HepG2 (cell line): ENCODE measurements at regions not wholly inside any gene's neighbourhood (a gene's known extent, or its start where the extent isn't known, plus 50 kb on each side); places are given as distances from the start of the nearest gene placed in this dataset.

Source experiments
- KMT2B ChIP-seq: IDR thresholded peaks from 2 replicates; pipeline ENCODE4 v1.6.1; 2016; ENCODE audit warnings: missing genetic modification reagents, missing compliant biosample characterization
- ZBTB8A ChIP-seq: sonication (generic); formaldehyde crosslinking; IDR thresholded peaks from 2 replicates; pipeline ENCODE4 v1.4.0; 2020; ENCODE audit warnings: mild to moderate bottlenecking, low read depth, missing genetic modification reagents, borderline replicate concordance
- TF ChIP-seq, protein P1 (sequence below), 2 experiments: fragments of 450-650 bp in 1 of 2; sonication (generic) in 1 of 2; formaldehyde crosslinking in 1 of 2; IDR thresholded peaks; 2 replicates each; pipeline versions ENCODE4 v1.6.1 to v1.8.0; 2016 to 2022; ENCODE audit warnings: antibody characterized with exemption in 1 of 2, mild to moderate bottlenecking in 1 of 2, missing genetic modification reagents in 1 of 2

DNA sequence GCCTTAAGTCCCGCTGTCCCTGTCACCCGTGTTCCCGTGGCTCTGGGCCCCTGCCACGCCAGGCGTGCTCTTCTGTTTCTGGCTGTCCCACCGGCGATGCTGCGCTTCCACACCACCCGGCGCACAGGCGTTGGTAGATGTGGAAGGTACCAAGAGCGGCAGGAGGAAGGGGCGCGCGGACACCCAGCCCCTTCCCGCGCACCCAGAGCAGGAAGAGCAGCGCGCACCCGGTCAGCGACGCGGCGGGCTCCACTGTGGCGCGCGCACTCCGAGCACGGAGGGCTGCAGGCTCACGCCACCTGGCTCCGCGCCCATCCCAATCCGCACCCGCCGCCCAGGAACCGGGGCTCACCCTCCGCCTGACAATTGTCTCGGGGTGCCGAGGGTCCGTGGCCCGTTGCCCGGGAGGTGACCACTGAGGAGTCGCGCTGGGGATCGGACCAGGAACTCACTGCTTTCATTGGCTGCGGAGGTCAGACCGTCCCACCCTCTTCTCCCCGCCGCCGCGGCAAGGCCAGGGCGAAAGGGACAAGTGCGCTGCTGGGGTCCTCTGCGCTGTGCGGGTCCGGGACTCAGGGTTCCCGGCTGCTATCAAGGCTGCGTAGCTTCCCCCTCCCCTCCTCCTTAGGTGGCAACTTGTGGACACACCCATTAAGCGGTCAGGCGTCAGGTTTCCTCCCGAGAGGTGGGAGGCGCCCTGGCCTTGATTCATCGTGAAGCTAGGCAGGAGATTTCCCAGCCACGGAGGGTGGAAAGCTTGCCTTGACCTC, 121.6 kb upstream of the ZNF92 start (continued):
- TF ChIP-seq, protein P1, sequence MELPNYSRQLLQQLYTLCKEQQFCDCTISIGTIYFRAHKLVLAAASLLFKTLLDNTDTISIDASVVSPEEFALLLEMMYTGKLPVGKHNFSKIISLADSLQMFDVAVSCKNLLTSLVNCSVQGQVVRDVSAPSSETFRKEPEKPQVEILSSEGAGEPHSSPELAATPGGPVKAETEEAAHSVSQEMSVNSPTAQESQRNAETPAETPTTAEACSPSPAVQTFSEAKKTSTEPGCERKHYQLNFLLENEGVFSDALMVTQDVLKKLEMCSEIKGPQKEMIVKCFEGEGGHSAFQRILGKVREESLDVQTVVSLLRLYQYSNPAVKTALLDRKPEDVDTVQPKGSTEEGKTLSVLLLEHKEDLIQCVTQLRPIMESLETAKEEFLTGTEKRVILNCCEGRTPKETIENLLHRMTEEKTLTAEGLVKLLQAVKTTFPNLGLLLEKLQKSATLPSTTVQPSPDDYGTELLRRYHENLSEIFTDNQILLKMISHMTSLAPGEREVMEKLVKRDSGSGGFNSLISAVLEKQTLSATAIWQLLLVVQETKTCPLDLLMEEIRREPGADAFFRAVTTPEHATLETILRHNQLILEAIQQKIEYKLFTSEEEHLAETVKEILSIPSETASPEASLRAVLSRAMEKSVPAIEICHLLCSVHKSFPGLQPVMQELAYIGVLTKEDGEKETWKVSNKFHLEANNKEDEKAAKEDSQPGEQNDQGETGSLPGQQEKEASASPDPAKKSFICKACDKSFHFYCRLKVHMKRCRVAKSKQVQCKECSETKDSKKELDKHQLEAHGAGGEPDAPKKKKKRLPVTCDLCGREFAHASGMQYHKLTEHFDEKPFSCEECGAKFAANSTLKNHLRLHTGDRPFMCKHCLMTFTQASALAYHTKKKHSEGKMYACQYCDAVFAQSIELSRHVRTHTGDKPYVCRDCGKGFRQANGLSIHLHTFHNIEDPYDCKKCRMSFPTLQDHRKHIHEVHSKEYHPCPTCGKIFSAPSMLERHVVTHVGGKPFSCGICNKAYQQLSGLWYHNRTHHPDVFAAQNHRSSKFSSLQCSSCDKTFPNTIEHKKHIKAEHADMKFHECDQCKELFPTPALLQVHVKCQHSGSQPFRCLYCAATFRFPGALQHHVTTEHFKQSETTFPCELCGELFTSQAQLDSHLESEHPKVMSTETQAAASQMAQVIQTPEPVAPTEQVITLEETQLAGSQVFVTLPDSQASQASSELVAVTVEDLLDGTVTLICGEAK (IDR thresholded peaks at IDR 0.05) = no peak
- TF ChIP-seq, protein P1 (CRISPR knock-in tag; IDR thresholded peaks at IDR 0.05) = peak; percentile 73; the same call in 1 of the 2 replicates
- peak; percentile 73 for TF ChIP-seq KMT2B (CRISPR knock-in tag)
- TF ChIP-seq ZBTB8A (CRISPR knock-in tag) = no peak
